ENCODE measurements at regions not wholly inside any gene's neighbourhood (a gene's known extent, or its start where the extent isn't known, plus 50 kb on each side); places are given as distances from the start of the nearest gene placed in this dataset.

DNA sequence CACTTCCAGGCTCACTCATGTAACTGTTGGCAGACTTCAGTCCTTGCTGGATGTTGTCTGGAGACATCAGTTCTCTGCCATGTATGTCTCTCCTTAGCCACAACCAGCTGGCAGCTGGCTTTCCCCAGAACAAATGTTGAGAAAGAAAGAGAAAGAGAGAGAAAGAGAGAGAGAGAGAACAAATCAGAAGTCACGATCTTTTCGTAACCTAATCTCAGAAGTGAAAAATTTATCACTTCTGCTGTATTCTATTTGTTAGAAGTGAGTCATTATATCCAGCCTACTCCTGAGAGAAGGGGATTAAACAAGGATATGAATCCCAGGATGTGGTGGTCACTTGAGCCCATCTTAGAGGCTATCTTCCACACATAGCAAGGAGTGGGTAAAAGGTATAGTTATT lies 101.2 kb downstream of the BTG1 start:
- no peak for DNase-seq
- Histone ChIP-seq H3K27ac (no peak overlapping the region), H3K27me3 (ENCODE audit: low read depth) (no peaks in the 10 kb centered on the region), H3K4me1 (no peaks in the 10 kb centered on the region), H3K4me3 (no peak overlapping the region), H3K9me3 (no peaks in the 10 kb centered on the region), H3K36me3 (no peaks in the 10 kb centered on the region)
- no peak for ATAC-seq
- TF ChIP-seq, protein P1, sequence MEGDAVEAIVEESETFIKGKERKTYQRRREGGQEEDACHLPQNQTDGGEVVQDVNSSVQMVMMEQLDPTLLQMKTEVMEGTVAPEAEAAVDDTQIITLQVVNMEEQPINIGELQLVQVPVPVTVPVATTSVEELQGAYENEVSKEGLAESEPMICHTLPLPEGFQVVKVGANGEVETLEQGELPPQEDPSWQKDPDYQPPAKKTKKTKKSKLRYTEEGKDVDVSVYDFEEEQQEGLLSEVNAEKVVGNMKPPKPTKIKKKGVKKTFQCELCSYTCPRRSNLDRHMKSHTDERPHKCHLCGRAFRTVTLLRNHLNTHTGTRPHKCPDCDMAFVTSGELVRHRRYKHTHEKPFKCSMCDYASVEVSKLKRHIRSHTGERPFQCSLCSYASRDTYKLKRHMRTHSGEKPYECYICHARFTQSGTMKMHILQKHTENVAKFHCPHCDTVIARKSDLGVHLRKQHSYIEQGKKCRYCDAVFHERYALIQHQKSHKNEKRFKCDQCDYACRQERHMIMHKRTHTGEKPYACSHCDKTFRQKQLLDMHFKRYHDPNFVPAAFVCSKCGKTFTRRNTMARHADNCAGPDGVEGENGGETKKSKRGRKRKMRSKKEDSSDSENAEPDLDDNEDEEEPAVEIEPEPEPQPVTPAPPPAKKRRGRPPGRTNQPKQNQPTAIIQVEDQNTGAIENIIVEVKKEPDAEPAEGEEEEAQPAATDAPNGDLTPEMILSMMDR (IDR thresholded peaks at IDR 0.05): no peak
- intact Hi-C loops (cut with DNase I): no loop called here

DNA sequence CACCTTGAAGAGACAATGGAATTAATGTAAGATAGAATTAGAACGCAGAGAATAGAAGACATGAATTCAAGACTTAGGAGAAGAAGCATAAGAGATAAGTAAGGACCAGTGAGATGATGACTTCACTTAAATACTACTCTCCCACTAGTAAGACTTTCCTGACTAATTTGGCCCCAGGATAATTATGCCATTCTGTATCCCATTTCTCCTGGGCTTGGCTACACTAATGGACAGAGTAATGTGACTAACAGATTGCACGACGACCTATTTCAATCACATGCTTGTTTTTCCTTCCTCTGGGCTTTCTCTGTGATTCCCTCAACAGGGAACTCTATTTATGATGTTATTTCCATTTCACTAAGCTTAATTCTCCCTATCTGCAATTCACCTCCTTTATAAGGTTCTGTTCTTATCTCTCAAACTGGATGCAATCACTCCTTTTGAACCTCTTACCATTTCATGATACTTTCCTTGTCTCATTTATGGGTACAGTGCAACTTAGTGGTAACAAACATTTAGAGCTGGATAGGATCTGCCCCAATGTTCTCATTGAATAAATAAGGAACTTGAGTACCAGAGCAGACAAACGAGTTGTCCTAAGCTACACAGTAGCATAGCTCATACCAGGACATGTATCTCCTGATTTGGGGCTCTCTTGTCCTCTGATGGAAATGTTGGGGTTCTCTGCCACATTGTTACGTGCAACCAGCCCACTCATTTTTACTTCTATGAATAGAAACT lies 102.7 kb downstream of the BTG1 start:
- ATAC-seq (no peak), DNase-seq (no peak)

DNA sequence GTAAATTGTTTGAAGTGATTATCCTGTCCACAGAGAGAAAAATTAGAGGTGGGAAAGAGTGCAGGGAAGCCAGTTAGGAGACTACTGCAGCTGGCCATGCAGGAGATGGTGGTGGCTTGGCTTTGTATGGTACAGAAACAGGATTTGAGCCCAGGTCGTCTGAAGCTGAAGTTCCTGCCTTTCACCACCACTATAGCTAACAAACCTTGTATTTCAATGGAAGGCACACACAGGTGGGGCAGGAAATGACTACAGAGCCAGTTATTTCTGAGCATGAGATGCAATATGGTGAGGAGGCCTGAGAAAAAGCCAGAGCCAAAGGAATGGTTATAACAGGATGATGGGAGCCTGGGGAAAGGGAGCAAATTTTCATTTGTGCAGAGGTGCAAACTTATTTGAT lies 103.9 kb downstream of the BTG1 start:
- ATAC-seq (no peak), DNase-seq (no peak)
- TF ChIP-seq, protein P1 (IDR thresholded peaks at IDR 0.05): no peak
- no peaks in the 10 kb centered on the region for H3K27me3 ChIP-seq (ENCODE audit: low read depth)
- intact Hi-C loops (cut with DNase I): no loop called here
- H3K9me3 ChIP-seq: no peaks in the 10 kb centered on the region
- H3K4me1 ChIP-seq: no peaks in the 10 kb centered on the region
- H3K4me3 ChIP-seq: no peak overlapping the region
- no peak overlapping the region for H3K27ac ChIP-seq
- no peaks in the 10 kb centered on the region for H3K36me3 ChIP-seq

More for the DNA sequence above, 102.7 kb downstream of the BTG1 start:
- no peaks in the 10 kb centered on the region for H3K4me1 ChIP-seq
- H3K27me3 ChIP-seq (ENCODE audit: low read depth): no peaks in the 10 kb centered on the region
- TF ChIP-seq, protein P1 (IDR thresholded peaks at IDR 0.05): no peak
- no peak overlapping the region for H3K4me3 ChIP-seq
- no peaks in the 10 kb centered on the region for H3K9me3 ChIP-seq
- H3K27ac ChIP-seq: no peak overlapping the region
- no peaks in the 10 kb centered on the region for H3K36me3 ChIP-seq
- intact Hi-C loops (cut with DNase I): no loop called here

DNA sequence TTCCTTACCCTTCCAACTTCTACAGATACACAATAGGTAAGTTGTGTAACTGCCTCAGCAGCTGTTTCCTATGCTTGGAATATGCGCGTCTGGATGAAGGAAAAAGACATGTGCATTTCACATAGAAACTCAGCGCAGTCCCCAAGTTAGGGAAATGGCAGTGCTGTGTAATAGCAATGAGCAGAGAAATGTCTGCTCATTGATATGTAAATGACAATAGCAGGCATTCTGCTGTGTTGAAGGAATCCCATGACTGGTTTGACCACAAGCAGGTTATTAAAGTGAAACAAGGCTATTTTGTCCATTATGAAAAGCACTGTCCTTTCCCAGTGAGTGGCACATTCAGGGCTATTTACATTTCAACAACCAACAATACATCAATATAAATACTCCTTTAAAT lies 106.6 kb downstream of the BTG1 start:
- Histone ChIP-seq H3K4me1 (peaks cover 23% of the 10 kb centered on the region), H3K27me3 (ENCODE audit: low read depth) (no peaks in the 10 kb centered on the region), H3K9me3 (no peaks in the 10 kb centered on the region), H3K27ac (no peak overlapping the region), H3K36me3 (no peaks in the 10 kb centered on the region), H3K4me3 (no peak overlapping the region)
- ATAC-seq (no peak), DNase-seq (no peak)
- intact Hi-C loops (cut with DNase I): no loop called here
- TF ChIP-seq, protein P1 (IDR thresholded peaks at IDR 0.05): no peak

DNA sequence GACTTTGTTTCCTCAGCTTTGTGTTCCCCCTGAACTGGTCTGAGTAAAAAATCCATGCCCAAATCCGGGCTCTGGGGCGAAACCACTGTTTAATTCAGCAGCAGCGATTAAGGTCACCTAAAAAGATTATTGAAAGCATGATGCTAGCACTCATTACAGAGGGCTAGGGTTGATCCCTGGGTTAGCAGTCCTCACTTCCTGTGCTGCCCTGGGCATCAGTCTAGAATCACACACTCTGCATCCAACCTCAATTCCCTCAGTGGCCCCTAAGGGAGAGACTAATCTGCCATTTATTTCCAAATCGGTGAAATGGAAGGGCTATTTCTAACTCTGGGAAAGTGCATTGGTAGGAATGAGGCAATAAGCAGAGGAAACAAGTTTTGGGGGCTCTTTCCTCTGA lies 107.2 kb downstream of the BTG1 start:
- no peak overlapping the region for H3K4me3 ChIP-seq
- H3K36me3 ChIP-seq: no peaks in the 10 kb centered on the region
- ATAC-seq: no peak
- H3K27ac ChIP-seq: no peak overlapping the region
- no peaks in the 10 kb centered on the region for H3K27me3 ChIP-seq (ENCODE audit: low read depth)
- no peak for DNase-seq
- no peaks in the 10 kb centered on the region for H3K9me3 ChIP-seq
- intact Hi-C loops (cut with DNase I): no loop called here
- peaks cover 29% of the 10 kb centered on the region for H3K4me1 ChIP-seq
- TF ChIP-seq, protein P1 (IDR thresholded peaks at IDR 0.05): no peak

Measured in lower lobe of right lung (tissue), 2 donors.